ENCODE measurements at regions not wholly inside any gene's neighbourhood (a gene's known extent, or its start where the extent isn't known, plus 50 kb on each side); places are given as distances from the start of the nearest gene placed in this dataset.

- TF ChIP-seq, protein P1, sequence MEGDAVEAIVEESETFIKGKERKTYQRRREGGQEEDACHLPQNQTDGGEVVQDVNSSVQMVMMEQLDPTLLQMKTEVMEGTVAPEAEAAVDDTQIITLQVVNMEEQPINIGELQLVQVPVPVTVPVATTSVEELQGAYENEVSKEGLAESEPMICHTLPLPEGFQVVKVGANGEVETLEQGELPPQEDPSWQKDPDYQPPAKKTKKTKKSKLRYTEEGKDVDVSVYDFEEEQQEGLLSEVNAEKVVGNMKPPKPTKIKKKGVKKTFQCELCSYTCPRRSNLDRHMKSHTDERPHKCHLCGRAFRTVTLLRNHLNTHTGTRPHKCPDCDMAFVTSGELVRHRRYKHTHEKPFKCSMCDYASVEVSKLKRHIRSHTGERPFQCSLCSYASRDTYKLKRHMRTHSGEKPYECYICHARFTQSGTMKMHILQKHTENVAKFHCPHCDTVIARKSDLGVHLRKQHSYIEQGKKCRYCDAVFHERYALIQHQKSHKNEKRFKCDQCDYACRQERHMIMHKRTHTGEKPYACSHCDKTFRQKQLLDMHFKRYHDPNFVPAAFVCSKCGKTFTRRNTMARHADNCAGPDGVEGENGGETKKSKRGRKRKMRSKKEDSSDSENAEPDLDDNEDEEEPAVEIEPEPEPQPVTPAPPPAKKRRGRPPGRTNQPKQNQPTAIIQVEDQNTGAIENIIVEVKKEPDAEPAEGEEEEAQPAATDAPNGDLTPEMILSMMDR (IDR thresholded peaks at IDR 0.05; ENCODE audit: low read depth, low read length) = no peak
- H3K27me3 ChIP-seq (ENCODE audit: control insufficient read depth, insufficient read depth, low read length) = no peaks in the 10 kb centered on the region
- H3K27ac ChIP-seq (ENCODE audit: low read depth, low read length) = no peak overlapping the region
- H3K9me3 ChIP-seq (ENCODE audit: control insufficient read depth, insufficient read depth, low read length) = no peaks in the 10 kb centered on the region
- no peak for DNase-seq (ENCODE audit: low read depth, low spot score)
- ChIA-PET POLR2A (no interaction called here), CTCF (interaction anchor here (1.5 kb wide), 1 partner anchor 197 kb away, joined by 3 read pairs; no protein-coding TSS in a partner anchor)
- no peak overlapping the region for H3K4me3 ChIP-seq (ENCODE audit: low read depth, low read length)
Observed at GRCh38 chr4:167956676-167957075, 135.7 kb upstream of the ANXA10 start.

DNA sequence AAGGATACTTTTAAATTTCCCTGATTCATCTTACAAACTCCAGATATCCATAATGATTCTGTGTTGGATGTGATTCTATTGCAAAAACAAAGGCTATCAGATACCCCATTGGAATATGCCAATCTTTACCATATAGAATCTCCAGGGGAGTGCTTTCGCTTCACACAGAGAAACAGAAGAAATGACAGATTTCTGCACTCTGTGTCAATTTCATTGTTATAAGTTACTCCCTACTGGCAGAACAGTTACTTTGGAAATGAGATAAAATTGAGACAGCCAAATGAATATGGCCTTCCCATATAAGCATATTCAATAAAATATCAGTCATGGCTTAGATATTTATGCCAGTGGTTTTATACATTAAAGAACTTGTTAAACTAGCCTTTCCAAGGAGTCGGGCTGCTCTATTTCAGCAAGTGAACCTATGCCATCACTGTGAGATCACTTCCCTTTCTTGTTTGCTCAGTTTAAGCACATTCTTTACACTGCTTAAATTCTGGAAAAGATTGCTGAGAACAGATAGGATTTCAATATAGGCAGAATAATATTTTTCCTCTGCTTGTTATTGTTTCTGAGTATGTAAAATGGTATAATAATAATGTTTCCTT lies 127.5 kb upstream of the ANXA10 start:
- Histone ChIP-seq H3K9me3 (ENCODE audit: control insufficient read depth, insufficient read depth, low read length) (no peaks in the 10 kb centered on the region), H3K27ac (ENCODE audit: low read depth, low read length) (no peak overlapping the region), H3K4me3 (ENCODE audit: low read depth, low read length) (no peak overlapping the region), H3K27me3 (ENCODE audit: control insufficient read depth, insufficient read depth, low read length) (no peaks in the 10 kb centered on the region)
- DNase-seq (ENCODE audit: low read depth, low spot score) = no peak
- TF ChIP-seq, protein P1 (IDR thresholded peaks at IDR 0.05; ENCODE audit: low read depth, low read length) = no peak
- CTCF ChIA-PET = no interaction called here
- POLR2A ChIA-PET = no interaction called here

GRCh38 chr4:167966143-167966542 lies 126.2 kb upstream of the ANXA10 start:
- CTCF ChIA-PET = no interaction called here
- Histone ChIP-seq H3K4me3 (ENCODE audit: low read depth, low read length) (no peak overlapping the region), H3K27ac (ENCODE audit: low read depth, low read length) (no peak overlapping the region), H3K9me3 (ENCODE audit: control insufficient read depth, insufficient read depth, low read length) (no peaks in the 10 kb centered on the region), H3K27me3 (ENCODE audit: control insufficient read depth, insufficient read depth, low read length) (no peaks in the 10 kb centered on the region)
- TF ChIP-seq, protein P1 (IDR thresholded peaks at IDR 0.05; ENCODE audit: low read depth, low read length) = no peak
- DNase-seq (ENCODE audit: low read depth, low spot score) = no peak
- POLR2A ChIA-PET = no interaction called here

DNA sequence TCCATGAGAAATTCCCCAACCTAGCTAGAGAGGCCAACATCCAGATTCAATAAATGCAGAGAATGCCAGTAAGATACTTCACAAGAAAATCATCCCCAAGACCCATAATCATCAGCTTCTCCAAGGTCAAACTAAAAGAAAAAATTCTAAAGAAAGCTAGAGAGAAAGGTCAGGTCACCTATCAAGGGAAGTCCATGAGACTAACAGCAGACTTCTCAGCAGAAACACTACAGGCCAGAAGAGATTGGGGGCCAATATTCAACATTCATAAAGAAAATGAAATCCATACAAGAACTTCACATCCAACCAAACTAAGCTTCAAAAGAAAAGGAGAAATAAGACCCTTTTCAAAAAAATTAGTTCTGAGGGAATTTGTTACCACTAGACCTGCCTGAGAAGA lies 118.8 kb upstream of the ANXA10 start:
- Histone ChIP-seq H3K9me3 (ENCODE audit: control insufficient read depth, insufficient read depth, low read length) (no peaks in the 10 kb centered on the region), H3K27me3 (ENCODE audit: control insufficient read depth, insufficient read depth, low read length) (no peaks in the 10 kb centered on the region), H3K27ac (ENCODE audit: low read depth, low read length) (no peak overlapping the region), H3K4me3 (ENCODE audit: low read depth, low read length) (no peak overlapping the region)
- TF ChIP-seq, protein P1 (IDR thresholded peaks at IDR 0.05; ENCODE audit: low read depth, low read length) = no peak
- POLR2A ChIA-PET = no interaction called here
- DNase-seq (ENCODE audit: low read depth, low spot score) = no peak
- CTCF ChIA-PET = interaction anchor here (0.6 kb wide), 1 partner anchor 1837 kb away, joined by 4 read pairs; no protein-coding TSS in a partner anchor

DNA sequence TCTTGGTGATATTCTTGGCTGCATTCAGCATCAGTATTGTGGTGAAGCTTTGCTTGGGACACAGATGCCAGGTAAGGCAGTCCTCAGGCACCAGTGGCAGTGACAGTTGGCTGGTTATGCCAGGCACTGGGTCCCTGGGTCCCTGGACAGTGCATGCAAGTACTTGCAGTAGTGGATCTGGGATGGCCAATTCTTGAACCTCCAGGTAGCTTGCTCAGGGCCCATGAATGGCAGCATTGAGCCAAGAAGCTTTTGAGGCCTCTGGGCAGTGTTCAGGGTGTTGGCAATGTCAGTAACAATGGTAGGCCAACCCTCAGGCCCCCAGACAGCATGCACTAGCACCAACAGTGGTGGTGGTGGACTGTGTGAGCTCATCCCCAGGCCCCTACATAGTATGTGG lies 106.8 kb upstream of the ANXA10 start:
- no peak for DNase-seq (ENCODE audit: low read depth, low spot score)
- Histone ChIP-seq H3K4me3 (ENCODE audit: low read depth, low read length) (no peak overlapping the region), H3K27ac (ENCODE audit: low read depth, low read length) (no peak overlapping the region), H3K27me3 (ENCODE audit: control insufficient read depth, insufficient read depth, low read length) (no peaks in the 10 kb centered on the region), H3K9me3 (ENCODE audit: control insufficient read depth, insufficient read depth, low read length) (no peaks in the 10 kb centered on the region)
- POLR2A ChIA-PET = no interaction called here
- TF ChIP-seq, protein P1 (IDR thresholded peaks at IDR 0.05; ENCODE audit: low read depth, low read length) = no peak
- CTCF ChIA-PET = no interaction called here

All from AG04450 (cell line).